ENCODE measurements at regions not wholly inside any gene's neighbourhood (a gene's known extent, or its start where the extent isn't known, plus 50 kb on each side); places are given as distances from the start of the nearest gene placed in this dataset.
A peak's percentile ranks its signal among the peaks of the same experiment; 100 is the strongest.
"Not testable (repeated sequence)": the region's sequence is repeated elsewhere in the genome, so short reads cannot be mapped to it uniquely, and the experiment has no call there.

GRCh38 chr10:114732931-114733330, 74.9 kb upstream of the ABLIM1 start:
- DNase-seq: no peak

- no peak for DNase-seq
Observed at GRCh38 chr10:114735946-114736345, 77.9 kb upstream of the ABLIM1 start.

- no peak for DNase-seq
Observed at GRCh38 chr10:114743521-114744231, 77.9 kb upstream of the FHIP2A start.

GRCh38 chr10:114746531-114746930, 75.0 kb upstream of the FHIP2A start:
- no peak for DNase-seq

GRCh38 chr10:114748241-114748640, 73.3 kb upstream of the FHIP2A start:
- no peak for DNase-seq

- no peak for DNase-seq
Observed at GRCh38 chr10:114749014-114749413, 72.6 kb upstream of the FHIP2A start.

- no peak for DNase-seq
Observed at GRCh38 chr10:114749510-114749909, 72.1 kb upstream of the FHIP2A start.

- DNase-seq: no peak
Observed at GRCh38 chr10:114751856-114752255, 69.7 kb upstream of the FHIP2A start.

GRCh38 chr10:114752570-114752969, 69.0 kb upstream of the FHIP2A start:
- not testable (repeated sequence) for DNase-seq

GRCh38 chr10:114753126-114753525, 68.5 kb upstream of the FHIP2A start:
- no peak for DNase-seq

GRCh38 chr10:114754445-114755320, 66.9 kb upstream of the FHIP2A start:
- DNase-seq: peak; percentile 45

GRCh38 chr10:114755537-114755936, 66.0 kb upstream of the FHIP2A start:
- no peak for DNase-seq

GRCh38 chr10:114758331-114758730, 63.2 kb upstream of the FHIP2A start:
- no peak for DNase-seq

- DNase-seq: no peak
Observed at GRCh38 chr10:114761205-114762193, 60.1 kb upstream of the FHIP2A start.

GRCh38 chr10:114762811-114763210, 58.8 kb upstream of the FHIP2A start:
- no peak for DNase-seq

- no peak for DNase-seq
Observed at GRCh38 chr10:114764656-114765055, 56.9 kb upstream of the FHIP2A start.

GRCh38 chr10:114766470-114766869, 55.1 kb upstream of the FHIP2A start:
- no peak for DNase-seq

- DNase-seq: no peak
Observed at GRCh38 chr10:114767101-114767985, 54.2 kb upstream of the FHIP2A start.

- DNase-seq: no peak
Observed at GRCh38 chr10:114767986-114768821, 53.4 kb upstream of the FHIP2A start.

GRCh38 chr10:114770009-114770408, 51.6 kb upstream of the FHIP2A start:
- no peak for DNase-seq
